ENCODE measurements at regions not wholly inside any gene's neighbourhood (a gene's known extent, or its start where the extent isn't known, plus 50 kb on each side); places are given as distances from the start of the nearest gene placed in this dataset.

GRCh38 chr5:103362211-103362610, 103.6 kb downstream of the MACIR start:
- Mint-ChIP-seq H3K36me3 (ENCODE audit: unreplicated experiment) (no peaks in the 10 kb centered on the region), H3K27ac (ENCODE audit: unreplicated experiment) (no peak overlapping the region), H3K4me1 (ENCODE audit: unreplicated experiment) (peaks cover 6% of the 10 kb centered on the region), H3K27me3 (ENCODE audit: unreplicated experiment) (no peaks in the 10 kb centered on the region), H3K9me3 (ENCODE audit: unreplicated experiment) (no peaks in the 10 kb centered on the region), H3K4me3 (ENCODE audit: unreplicated experiment) (no peak overlapping the region)
- no peak for DNase-seq (ENCODE audit: extremely low spot score, unreplicated experiment)
- no peak for TF ChIP-seq CTCF (IDR thresholded peaks at IDR 0.05)

DNA sequence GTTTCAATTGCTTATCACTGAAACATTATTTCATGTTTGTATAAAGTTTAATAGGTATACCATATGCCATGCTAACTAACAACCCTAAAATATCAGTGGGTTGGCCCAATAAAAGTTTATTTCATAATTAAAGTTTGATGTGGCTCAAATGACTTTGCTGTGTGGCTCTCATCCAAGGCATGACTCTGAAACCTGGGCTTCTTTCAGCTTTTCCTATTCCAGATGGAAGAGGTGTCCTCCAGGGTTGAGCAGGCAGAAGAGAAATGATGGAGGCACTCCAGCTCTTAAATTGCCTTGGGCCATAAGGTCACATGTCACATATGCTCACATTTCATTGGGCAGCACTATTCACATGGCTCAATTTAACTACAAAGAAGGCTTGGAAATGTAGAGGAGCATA, 101.9 kb downstream of the MACIR start:
- H3K9me3 Mint-ChIP-seq (ENCODE audit: unreplicated experiment) = no peaks in the 10 kb centered on the region
- peaks cover 19% of the 10 kb centered on the region for H3K4me1 Mint-ChIP-seq (ENCODE audit: unreplicated experiment)
- no peak for TF ChIP-seq CTCF (IDR thresholded peaks at IDR 0.05)
- H3K4me3 Mint-ChIP-seq (ENCODE audit: unreplicated experiment) = no peak overlapping the region
- DNase-seq (ENCODE audit: extremely low spot score, unreplicated experiment) = no peak
- H3K27ac Mint-ChIP-seq (ENCODE audit: unreplicated experiment) = no peak overlapping the region
- no peaks in the 10 kb centered on the region for H3K36me3 Mint-ChIP-seq (ENCODE audit: unreplicated experiment)
- H3K27me3 Mint-ChIP-seq (ENCODE audit: unreplicated experiment) = no peaks in the 10 kb centered on the region

GRCh38 chr5:103358305-103358995, 99.9 kb downstream of the MACIR start:
- no peak overlapping the region for H3K27ac Mint-ChIP-seq (ENCODE audit: unreplicated experiment)
- H3K4me1 Mint-ChIP-seq (ENCODE audit: unreplicated experiment) = peaks cover 19% of the 10 kb centered on the region
- no peaks in the 10 kb centered on the region for H3K9me3 Mint-ChIP-seq (ENCODE audit: unreplicated experiment)
- no peak for TF ChIP-seq CTCF (IDR thresholded peaks at IDR 0.05)
- no peak overlapping the region for H3K4me3 Mint-ChIP-seq (ENCODE audit: unreplicated experiment)
- H3K36me3 Mint-ChIP-seq (ENCODE audit: unreplicated experiment) = no peaks in the 10 kb centered on the region
- no peak for DNase-seq (ENCODE audit: extremely low spot score, unreplicated experiment)
- no peaks in the 10 kb centered on the region for H3K27me3 Mint-ChIP-seq (ENCODE audit: unreplicated experiment)

DNA sequence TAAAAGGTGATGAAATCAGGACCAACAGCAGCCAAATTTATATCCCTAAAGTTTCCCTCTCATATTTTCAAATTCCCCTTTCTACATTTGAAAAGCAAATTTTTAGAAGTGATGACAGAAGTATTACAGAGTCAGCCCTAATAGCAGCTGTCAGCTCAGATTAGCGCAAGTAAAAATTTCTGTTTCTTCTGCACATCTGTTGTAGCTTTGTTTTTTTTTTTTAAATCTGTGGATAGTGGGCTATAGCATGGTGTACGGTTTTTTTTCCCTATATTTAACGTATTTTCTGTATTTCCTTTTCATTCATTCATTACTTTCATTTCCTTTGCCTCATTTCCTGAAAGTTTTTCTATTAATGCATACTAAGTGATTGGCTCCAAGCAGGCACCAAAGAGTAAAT, 99.1 kb downstream of the MACIR start:
- no peak for TF ChIP-seq CTCF (IDR thresholded peaks at IDR 0.05)
- DNase-seq (ENCODE audit: extremely low spot score, unreplicated experiment) = no peak
- no peak overlapping the region for H3K4me3 Mint-ChIP-seq (ENCODE audit: unreplicated experiment)
- H3K36me3 Mint-ChIP-seq (ENCODE audit: unreplicated experiment) = no peaks in the 10 kb centered on the region
- peaks cover 19% of the 10 kb centered on the region for H3K4me1 Mint-ChIP-seq (ENCODE audit: unreplicated experiment)
- no peaks in the 10 kb centered on the region for H3K9me3 Mint-ChIP-seq (ENCODE audit: unreplicated experiment)
- no peaks in the 10 kb centered on the region for H3K27me3 Mint-ChIP-seq (ENCODE audit: unreplicated experiment)
- no peak overlapping the region for H3K27ac Mint-ChIP-seq (ENCODE audit: unreplicated experiment)

- no peaks in the 10 kb centered on the region for H3K36me3 Mint-ChIP-seq (ENCODE audit: unreplicated experiment)
- H3K27me3 Mint-ChIP-seq (ENCODE audit: unreplicated experiment) = no peaks in the 10 kb centered on the region
- no peak overlapping the region for H3K27ac Mint-ChIP-seq (ENCODE audit: unreplicated experiment)
- no peaks in the 10 kb centered on the region for H3K9me3 Mint-ChIP-seq (ENCODE audit: unreplicated experiment)
- TF ChIP-seq CTCF (IDR thresholded peaks at IDR 0.05) = no peak
- no peak overlapping the region for H3K4me3 Mint-ChIP-seq (ENCODE audit: unreplicated experiment)
- peaks cover 19% of the 10 kb centered on the region for H3K4me1 Mint-ChIP-seq (ENCODE audit: unreplicated experiment)
- DNase-seq (ENCODE audit: extremely low spot score, unreplicated experiment) = no peak
These were observed 98.0 kb downstream of the MACIR start for GRCh38 chr5:103356350-103357091.

Data from osteocyte (in vitro differentiated cells).